Muscle of leg (tissue), 3 donors: ENCODE measurements at regions not wholly inside any gene's neighbourhood (a gene's known extent, or its start where the extent isn't known, plus 50 kb on each side); places are given as distances from the start of the nearest gene placed in this dataset.
"Not testable (repeated sequence)": the region's sequence is repeated elsewhere in the genome, so short reads cannot be mapped to it uniquely, and the experiment has no call there.

Experiments
- DNase-seq: peaks from one replicate; pipeline ENCODE4 v3.0.0; 2013
- H3K27ac ChIP-seq: one replicate; pipeline ENCODE4 v1.5.1; 2013; ENCODE audit warnings: mild to moderate bottlenecking, low read length, control low read depth
- H3K27me3 ChIP-seq: one replicate; pipeline ENCODE4 v1.6.1; 2013; ENCODE audit warnings: low read length; ENCODE audit not compliant: control insufficient read depth, insufficient read depth
- H3K36me3 ChIP-seq: one replicate; pipeline ENCODE4 v1.6.1; 2013; ENCODE audit warnings: low read length; ENCODE audit not compliant: control insufficient read depth, insufficient read depth
- H3K4me1 ChIP-seq: one replicate; pipeline ENCODE4 v1.6.1; 2013; ENCODE audit warnings: low read length; ENCODE audit not compliant: control insufficient read depth, insufficient read depth
- H3K4me3 ChIP-seq: one replicate; pipeline ENCODE4 v1.5.1; 2013; ENCODE audit warnings: low read length, control low read depth
- H3K9me3 ChIP-seq: replicated peaks from 2 replicates; pipeline ENCODE4 v1.6.1; 2013; ENCODE audit warnings: low read depth, low read length; ENCODE audit not compliant: control insufficient read depth
- WGBS: methylation state at CpG from one replicate; pipeline ENCODE4 v1.1.5; 2013; ENCODE audit warnings: missing lambda C conversion rate; ENCODE audit not compliant: insufficient coverage; 5-methylcytosine and 5-hydroxymethylcytosine counted together

DNA sequence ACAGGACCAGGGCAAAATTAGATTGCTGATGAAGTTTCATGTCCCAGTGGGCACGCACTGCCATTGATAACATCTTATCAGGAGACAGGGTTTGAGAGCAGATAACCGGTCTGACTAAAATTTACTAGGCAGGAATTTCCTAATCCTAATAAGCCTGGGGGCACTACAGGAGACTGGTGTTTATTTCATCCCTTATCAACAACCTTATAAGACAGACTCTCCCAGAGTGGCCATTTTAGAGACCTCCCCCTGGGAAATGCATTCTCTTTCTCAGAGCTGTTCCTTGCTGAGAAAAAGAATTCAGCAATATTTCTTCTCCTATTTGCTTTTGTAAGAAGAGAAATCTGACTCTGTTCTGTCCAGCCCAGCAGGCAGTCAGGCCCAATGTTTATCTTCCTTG, 423.4 kb upstream of the IMPG1 start:
- Histone ChIP-seq H3K27me3 (no peaks in the 10 kb centered on the region), H3K4me3 (no peak overlapping the region), H3K36me3 (no peaks in the 10 kb centered on the region), H3K4me1 (no peaks in the 10 kb centered on the region), H3K27ac (no peak overlapping the region), H3K9me3 (peaks cover 7% of the 10 kb centered on the region)
- no peak for DNase-seq
- WGBS, result 86% methylated on average over 2 of the region's 2 CpGs

DNA sequence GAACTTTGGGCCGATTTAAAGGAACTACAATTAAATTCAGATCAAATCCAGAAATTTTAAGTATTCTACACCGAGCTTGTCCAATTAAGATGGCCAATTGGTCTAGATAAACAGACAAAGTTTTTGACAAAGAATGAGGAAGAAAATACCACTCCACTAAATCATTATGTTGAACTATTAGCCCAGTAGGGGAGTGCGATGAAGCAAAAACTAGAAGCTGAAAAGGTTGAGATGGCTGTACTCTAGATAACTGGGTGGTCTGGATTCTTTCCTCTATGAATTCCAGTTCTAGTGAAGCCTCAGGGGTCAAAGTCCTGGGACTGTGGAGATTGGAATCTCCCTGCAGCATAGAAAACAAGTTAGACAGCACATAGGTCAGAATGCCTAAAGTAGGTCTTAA, 418.9 kb upstream of the IMPG1 start:
- WGBS, result 100% methylated on average over 1 of the region's 3 CpGs
- not testable (repeated sequence) for DNase-seq

DNA sequence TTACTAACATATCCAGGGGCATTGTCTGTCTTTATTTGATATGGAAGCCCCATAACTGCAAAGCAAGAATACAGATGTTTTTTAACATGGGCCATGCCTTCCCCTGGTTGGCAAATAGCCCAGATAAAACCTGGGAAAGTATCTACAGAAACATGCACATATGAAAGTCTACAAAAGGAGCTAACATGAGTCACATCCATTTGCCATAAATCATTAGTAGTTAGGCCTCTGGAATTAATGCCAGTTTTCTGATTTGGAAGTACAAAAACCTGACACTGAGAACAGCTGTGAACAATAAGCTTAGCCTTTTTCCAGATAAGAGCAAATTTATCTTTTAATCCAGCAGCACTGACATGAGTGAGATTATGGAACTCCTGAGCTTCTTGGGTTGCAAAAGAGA, 418.0 kb upstream of the IMPG1 start:
- peaks cover 4% of the 10 kb centered on the region for H3K9me3 ChIP-seq
- peak; percentile 43 for DNase-seq
- H3K4me1 ChIP-seq, result no peaks in the 10 kb centered on the region
- no peak overlapping the region for H3K27ac ChIP-seq
- no peak overlapping the region for H3K4me3 ChIP-seq
- H3K36me3 ChIP-seq, result no peaks in the 10 kb centered on the region
- no peaks in the 10 kb centered on the region for H3K27me3 ChIP-seq

More for the DNA sequence above, 418.9 kb upstream of the IMPG1 start:
- H3K4me3 ChIP-seq, H3K27me3 ChIP-seq, H3K9me3 ChIP-seq, H3K4me1 ChIP-seq, H3K36me3 ChIP-seq, H3K27ac ChIP-seq: not testable (repeated sequence)

DNA sequence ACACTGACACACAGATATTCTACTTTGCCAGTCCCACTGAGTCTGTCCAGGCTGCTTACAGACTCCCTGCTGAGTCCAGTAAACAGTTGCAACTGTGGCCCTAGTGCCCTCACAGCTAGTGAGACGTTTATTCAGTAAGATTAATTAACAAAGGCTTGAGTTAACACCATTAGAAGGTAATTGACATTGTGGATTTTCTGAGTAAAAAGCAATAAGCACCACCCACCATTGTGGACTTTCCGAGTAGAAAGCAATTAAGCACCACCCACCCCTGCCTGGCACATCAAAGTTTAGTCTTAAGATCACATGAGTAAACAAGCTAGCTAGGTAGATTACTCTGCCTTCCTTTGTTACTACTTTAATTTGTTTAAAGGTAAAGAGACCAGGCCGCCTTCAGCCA, 408.6 kb upstream of the IMPG1 start:
- Histone ChIP-seq H3K36me3 (no peaks in the 10 kb centered on the region), H3K4me3 (no peak overlapping the region), H3K27me3 (no peaks in the 10 kb centered on the region), H3K4me1 (no peaks in the 10 kb centered on the region), H3K9me3 (peaks cover 6% of the 10 kb centered on the region), H3K27ac (no peak overlapping the region)
- WGBS, result no CpG with 5 or more reads among the region's 3 CpGs
- no peak for DNase-seq

DNA sequence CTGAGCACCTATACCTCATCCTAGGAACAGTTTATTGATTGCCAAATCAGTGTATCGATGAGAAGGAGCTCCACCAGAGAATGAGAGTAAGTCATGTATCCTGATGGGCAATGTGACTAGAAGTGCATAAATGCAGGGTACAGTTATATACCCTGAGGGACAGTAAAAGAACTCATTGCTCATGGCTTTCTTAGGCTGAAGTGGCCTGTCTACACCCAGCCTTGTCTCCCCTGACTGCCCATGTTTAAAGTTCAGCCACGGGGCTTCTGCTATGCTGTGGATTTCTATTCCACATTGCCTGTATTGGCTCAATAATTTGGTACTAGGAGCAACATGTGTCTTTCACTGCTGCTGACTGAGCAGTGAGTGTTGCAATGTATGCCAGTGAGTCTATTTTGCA, 400.4 kb upstream of the IMPG1 start:
- Histone ChIP-seq H3K27ac (no peak overlapping the region), H3K4me3 (no peak overlapping the region), H3K9me3 (peaks cover 6% of the 10 kb centered on the region), H3K36me3 (no peaks in the 10 kb centered on the region), H3K27me3 (no peaks in the 10 kb centered on the region), H3K4me1 (no peaks in the 10 kb centered on the region)
- 80% methylated on average over 2 of the region's 2 CpGs for WGBS
- DNase-seq, result no peak

DNA sequence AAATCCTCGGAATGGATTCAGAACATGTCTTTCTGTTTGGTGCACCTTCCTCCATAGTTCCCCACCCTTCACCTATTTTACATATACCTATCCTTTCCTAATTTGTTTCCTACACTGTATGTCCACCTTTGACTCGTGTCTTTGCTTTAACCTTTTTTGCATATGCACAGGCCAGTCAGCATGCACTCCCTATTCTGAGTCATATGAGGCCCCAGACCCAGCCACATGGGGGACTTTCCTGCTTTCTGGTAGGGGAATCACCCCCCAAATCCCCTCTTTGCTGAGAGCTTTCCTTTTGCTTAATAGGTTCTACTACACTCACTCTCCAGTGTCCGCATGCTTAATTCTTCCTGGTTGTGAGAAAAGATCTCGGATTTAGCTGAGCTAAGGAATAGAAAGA, 393.8 kb upstream of the IMPG1 start:
- H3K27ac ChIP-seq, result no peak overlapping the region
- DNase-seq, result no peak
- no peaks in the 10 kb centered on the region for H3K27me3 ChIP-seq
- no peaks in the 10 kb centered on the region for H3K36me3 ChIP-seq
- no peaks in the 10 kb centered on the region for H3K9me3 ChIP-seq
- H3K4me3 ChIP-seq, result no peak overlapping the region
- 75% methylated on average over 2 of the region's 4 CpGs for WGBS
- H3K4me1 ChIP-seq, result no peaks in the 10 kb centered on the region

DNA sequence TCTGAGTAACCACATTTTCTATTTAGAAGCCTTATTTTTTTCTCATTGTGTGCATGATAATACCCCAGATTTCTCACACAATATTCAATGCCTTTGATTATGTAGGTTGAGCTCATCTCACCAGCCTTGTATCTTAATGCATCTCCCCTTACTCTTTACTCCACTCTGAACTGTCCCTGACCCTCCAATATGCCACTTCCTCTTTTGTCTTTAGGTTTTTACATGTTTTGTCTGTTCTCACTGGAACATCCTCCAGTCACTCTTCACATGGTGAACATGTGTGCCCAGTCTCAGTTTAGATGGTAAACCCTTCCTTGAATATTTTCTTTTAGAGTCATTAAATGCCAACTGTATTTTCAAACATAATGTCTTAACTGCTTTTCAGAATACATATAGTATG, 392.9 kb upstream of the IMPG1 start:
- DNase-seq, result no peak
- H3K27me3 ChIP-seq, result no peaks in the 10 kb centered on the region
- H3K4me1 ChIP-seq, result no peaks in the 10 kb centered on the region
- H3K4me3 ChIP-seq, result no peak overlapping the region
- no peak overlapping the region for H3K27ac ChIP-seq
- H3K9me3 ChIP-seq, result no peaks in the 10 kb centered on the region
- no peaks in the 10 kb centered on the region for H3K36me3 ChIP-seq

DNA sequence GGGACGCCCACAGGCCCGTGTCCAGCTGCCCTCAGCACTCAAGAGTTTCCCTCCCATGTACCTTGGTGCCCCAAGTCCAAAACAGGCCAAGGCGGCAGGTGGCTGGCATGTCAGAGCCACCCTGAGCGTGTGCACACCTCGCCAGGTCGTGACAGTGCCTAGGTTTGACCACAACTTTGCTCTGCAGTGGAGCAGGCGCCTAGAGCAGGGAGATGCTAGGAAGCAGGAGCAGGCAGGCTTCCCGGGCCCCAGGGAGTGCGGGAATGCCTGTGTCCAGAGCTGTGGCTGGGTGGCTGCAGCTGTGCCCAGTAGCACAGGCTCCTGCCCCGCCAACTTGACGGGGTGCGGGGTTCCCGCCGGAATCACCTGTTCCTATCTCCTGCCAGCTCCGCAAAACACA, 380.8 kb upstream of the IMPG1 start:
- no peaks in the 10 kb centered on the region for H3K36me3 ChIP-seq
- WGBS, result 89% methylated on average over 12 of the region's 15 CpGs
- DNase-seq, result no peak

DNA sequence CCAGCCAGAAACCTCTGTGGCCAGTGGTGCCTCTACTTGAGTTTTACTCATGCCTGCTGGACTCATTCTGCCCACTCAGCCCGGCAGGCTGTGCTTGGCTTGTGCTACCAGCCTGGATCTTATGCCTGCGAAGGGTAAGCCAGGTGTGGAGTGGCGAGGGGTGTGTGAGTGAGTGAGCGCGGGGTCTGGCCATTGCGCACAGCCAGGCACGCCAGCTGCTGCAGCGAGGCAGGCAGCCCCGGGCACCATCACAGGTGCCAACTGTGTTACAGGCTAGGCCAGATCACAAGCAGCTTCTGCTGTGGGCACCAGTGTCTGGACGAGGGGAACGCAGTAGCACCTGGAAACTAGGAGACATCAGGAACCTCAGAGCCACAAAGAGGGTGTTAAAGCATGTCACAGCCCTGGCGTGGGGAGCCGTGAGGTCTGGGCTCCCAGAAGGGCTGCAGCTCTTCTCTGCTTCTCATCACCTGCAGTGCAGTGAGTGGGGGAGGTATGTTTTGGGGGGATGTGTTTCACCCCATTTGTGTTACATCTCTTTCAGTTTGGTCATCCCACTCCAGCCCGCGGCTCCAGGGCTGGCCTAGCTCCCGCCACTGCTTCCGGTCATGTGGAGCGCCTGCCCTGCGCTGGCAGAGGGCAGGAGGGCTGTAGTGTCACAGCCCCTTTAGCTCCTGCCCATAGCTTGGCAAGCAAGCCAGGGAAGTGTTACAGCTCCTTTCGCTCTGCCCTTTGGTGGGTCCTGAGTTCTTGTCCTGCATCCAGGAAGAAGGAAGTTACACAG, 379.7 kb upstream of the IMPG1 start:
- Histone ChIP-seq H3K27me3 (no peaks in the 10 kb centered on the region), H3K4me3 (no peak overlapping the region), H3K27ac (no peak overlapping the region), H3K9me3 (peaks cover 2% of the 10 kb centered on the region), H3K36me3 (no peaks in the 10 kb centered on the region), H3K4me1 (no peaks in the 10 kb centered on the region)
- no peak for DNase-seq
- WGBS, result 85% methylated on average over 18 of the region's 20 CpGs

More for the DNA sequence above, 380.8 kb upstream of the IMPG1 start:
- H3K27ac ChIP-seq, result no peak overlapping the region
- H3K27me3 ChIP-seq, result no peaks in the 10 kb centered on the region
- no peak overlapping the region for H3K4me3 ChIP-seq
- H3K4me1 ChIP-seq, result no peaks in the 10 kb centered on the region
- H3K9me3 ChIP-seq, result peaks cover 2% of the 10 kb centered on the region

DNA sequence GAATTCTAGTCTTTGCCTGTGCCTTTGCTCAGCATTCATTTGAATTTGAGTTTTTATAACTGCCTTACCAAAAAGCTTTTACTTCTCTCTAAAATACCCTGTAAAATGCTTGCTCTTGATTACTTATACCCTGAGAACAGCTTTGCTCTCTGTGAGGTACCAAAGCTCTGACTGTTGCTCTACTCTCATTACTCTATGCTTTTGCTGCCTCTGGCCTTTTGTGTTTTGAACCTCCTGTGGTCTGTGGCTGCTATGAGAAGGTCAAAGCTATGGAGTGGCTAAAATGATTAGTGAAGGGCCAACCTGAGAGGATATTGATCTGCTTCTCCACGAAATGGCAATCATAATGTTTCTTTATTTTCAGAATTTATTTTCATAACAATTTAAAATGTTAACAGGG, 375.6 kb upstream of the IMPG1 start:
- WGBS, result no CpG with 5 or more reads among the region's 1 CpG
- H3K4me3 ChIP-seq, result no peak overlapping the region
- no peaks in the 10 kb centered on the region for H3K27me3 ChIP-seq
- peaks cover 2% of the 10 kb centered on the region for H3K9me3 ChIP-seq
- no peaks in the 10 kb centered on the region for H3K36me3 ChIP-seq
- H3K4me1 ChIP-seq, result no peaks in the 10 kb centered on the region
- no peak for DNase-seq
- no peak overlapping the region for H3K27ac ChIP-seq

DNA sequence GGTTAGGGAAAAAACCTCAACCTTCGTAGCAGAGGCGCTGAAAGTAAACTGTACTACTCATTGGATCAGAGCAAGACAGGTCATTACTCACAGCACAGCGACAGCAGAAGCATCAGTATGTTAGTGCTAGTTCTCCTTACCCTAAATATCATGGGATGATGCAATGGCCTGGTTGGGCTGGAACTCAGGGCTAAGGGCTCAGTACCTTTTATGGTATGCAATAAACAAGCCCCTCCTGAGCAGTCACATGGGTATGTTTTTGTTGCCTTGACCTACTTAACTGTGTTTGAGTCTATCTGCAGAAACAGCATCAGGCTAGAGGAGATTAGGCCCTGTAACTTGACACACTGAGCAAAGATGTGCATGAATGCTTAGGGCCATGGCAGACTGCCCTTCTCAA, 369.4 kb upstream of the IMPG1 start:
- 26% methylated on average over 3 of the region's 3 CpGs for WGBS
- H3K27ac ChIP-seq, result no peak overlapping the region
- peak; percentile 1 for DNase-seq
- H3K4me1 ChIP-seq, result no peaks in the 10 kb centered on the region
- H3K4me3 ChIP-seq, result no peak overlapping the region
- no peaks in the 10 kb centered on the region for H3K27me3 ChIP-seq
- no peaks in the 10 kb centered on the region for H3K9me3 ChIP-seq
- no peaks in the 10 kb centered on the region for H3K36me3 ChIP-seq
